ENCODE measurements at regions not wholly inside any gene's neighbourhood (a gene's known extent, or its start where the extent isn't known, plus 50 kb on each side); places are given as distances from the start of the nearest gene placed in this dataset.

- ATAC-seq: no peak
Measured at GRCh38 chr15:66615846-66616245, 50.0 kb upstream of the LCTL start.

GRCh38 chr15:66617137-66618090 lies 51.6 kb upstream of the LCTL start:
- peak; percentile 65 for ATAC-seq

GRCh38 chr15:66619152-66619903 lies 53.5 kb upstream of the LCTL start:
- ATAC-seq: peak; percentile 87

- ATAC-seq: no peak
Measured at GRCh38 chr15:66620341-66620740, 54.5 kb upstream of the LCTL start.

GRCh38 chr15:66620744-66621344 lies 55.0 kb upstream of the LCTL start:
- ATAC-seq: no peak

- ATAC-seq: no peak
Measured at GRCh38 chr15:66621491-66622467, 56.0 kb upstream of the LCTL start.

- ATAC-seq: no peak
Measured at GRCh38 chr15:66622591-66623022, 56.8 kb upstream of the LCTL start.

- no peak for ATAC-seq
Measured at GRCh38 chr15:66623801-66624453, 58.1 kb upstream of the LCTL start.

GRCh38 chr15:66625531-66625930 lies 59.7 kb upstream of the LCTL start:
- ATAC-seq: no peak

GRCh38 chr15:66625974-66626373 lies 60.2 kb upstream of the LCTL start:
- ATAC-seq: no peak

GRCh38 chr15:66628976-66629723 lies 63.4 kb upstream of the LCTL start:
- no peak for ATAC-seq

- ATAC-seq: no peak
Measured at GRCh38 chr15:66629817-66630576, 64.2 kb upstream of the LCTL start.

- ATAC-seq: no peak
Measured at GRCh38 chr15:66630801-66631351, 65.1 kb upstream of the LCTL start.

GRCh38 chr15:66631616-66632263 lies 65.9 kb upstream of the LCTL start:
- ATAC-seq: no peak

- peak; percentile 9 for ATAC-seq
Measured at GRCh38 chr15:66633041-66633937, 67.5 kb upstream of the LCTL start.

GRCh38 chr15:66633938-66634250 lies 68.1 kb upstream of the LCTL start:
- ATAC-seq: no peak

GRCh38 chr15:66634540-66634939 lies 67.5 kb upstream of the SMAD6 start:
- no peak for ATAC-seq

GRCh38 chr15:66635006-66635405 lies 67.0 kb upstream of the SMAD6 start:
- no peak for ATAC-seq
